Right lobe of liver (tissue), 4 donors: ENCODE measurements at regions not wholly inside any gene's neighbourhood (a gene's known extent, or its start where the extent isn't known, plus 50 kb on each side); places are given as distances from the start of the nearest gene placed in this dataset.

ENCODE experiments used
- CTCF ChIP-seq, 4 donors: fragments of 200-600 bp in 3 of 4; fragments of 450-650 bp in 1 of 4; IDR thresholded peaks; one replicate each; pipeline versions ENCODE4 v1.5.1 to v1.8.0; 2016 to 2022; ENCODE audit warnings: antibody characterized with exemption in 4 of 4, mild to moderate bottlenecking in 2 of 4
- POLR2A ChIP-seq: fragments of 450-650 bp; IDR thresholded peaks from one replicate; pipeline ENCODE4 v1.6.1; 2017; ENCODE audit warnings: antibody characterized with exemption, mild to moderate bottlenecking
- donor health status: DM: no; HTN: no; CAD: no.
- donor health status: DM: no; HTN: no; CAD: no.
- donor health status: DM: no; HTN: yes; CAD: no.

- TF ChIP-seq CTCF (IDR thresholded peaks at IDR 0.05) (no peak), POLR2A (no peak)
Measured at GRCh38 chr6:4463236-4463635, 313.0 kb upstream of the CDYL start.
